HL-60 (cell line): ENCODE measurements at regions not wholly inside any gene's neighbourhood (a gene's known extent, or its start where the extent isn't known, plus 50 kb on each side); places are given as distances from the start of the nearest gene placed in this dataset.

ENCODE experiments used
- POLR2AphosphoS5 ChIP-seq: IDR thresholded peaks from 2 replicates; pipeline ENCODE4 v1.6.1; 2012; ENCODE audit warnings: low read depth
- TF ChIP-seq, protein P1 (sequence below): IDR thresholded peaks from one replicate; pipeline ENCODE4 v1.5.1; 2011; ENCODE audit warnings: low read length, control low read depth, inconsistent platforms; ENCODE audit not compliant: insufficient read depth

DNA sequence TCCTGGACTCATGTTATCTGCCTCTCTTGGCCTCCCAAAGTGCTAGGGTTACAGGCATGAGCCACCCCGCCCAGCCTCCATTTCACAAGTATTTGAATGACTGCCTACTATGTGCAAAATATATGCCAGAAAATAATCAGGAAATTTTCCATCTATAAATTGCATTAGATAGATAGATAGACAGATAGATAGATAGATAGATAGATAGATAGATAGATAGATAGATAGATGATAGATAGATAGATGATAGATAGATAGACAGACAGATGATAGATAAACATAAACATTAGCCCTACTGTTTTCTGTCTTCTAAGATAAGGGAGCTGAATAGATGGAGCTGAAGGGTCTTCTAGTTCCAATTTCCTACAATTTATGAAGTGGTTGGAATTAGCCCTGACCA, 87.4 kb upstream of the TRIM2 start:
- no peak for TF ChIP-seq POLR2AphosphoS5
- TF ChIP-seq, protein P1, sequence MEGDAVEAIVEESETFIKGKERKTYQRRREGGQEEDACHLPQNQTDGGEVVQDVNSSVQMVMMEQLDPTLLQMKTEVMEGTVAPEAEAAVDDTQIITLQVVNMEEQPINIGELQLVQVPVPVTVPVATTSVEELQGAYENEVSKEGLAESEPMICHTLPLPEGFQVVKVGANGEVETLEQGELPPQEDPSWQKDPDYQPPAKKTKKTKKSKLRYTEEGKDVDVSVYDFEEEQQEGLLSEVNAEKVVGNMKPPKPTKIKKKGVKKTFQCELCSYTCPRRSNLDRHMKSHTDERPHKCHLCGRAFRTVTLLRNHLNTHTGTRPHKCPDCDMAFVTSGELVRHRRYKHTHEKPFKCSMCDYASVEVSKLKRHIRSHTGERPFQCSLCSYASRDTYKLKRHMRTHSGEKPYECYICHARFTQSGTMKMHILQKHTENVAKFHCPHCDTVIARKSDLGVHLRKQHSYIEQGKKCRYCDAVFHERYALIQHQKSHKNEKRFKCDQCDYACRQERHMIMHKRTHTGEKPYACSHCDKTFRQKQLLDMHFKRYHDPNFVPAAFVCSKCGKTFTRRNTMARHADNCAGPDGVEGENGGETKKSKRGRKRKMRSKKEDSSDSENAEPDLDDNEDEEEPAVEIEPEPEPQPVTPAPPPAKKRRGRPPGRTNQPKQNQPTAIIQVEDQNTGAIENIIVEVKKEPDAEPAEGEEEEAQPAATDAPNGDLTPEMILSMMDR = no peak
